ENCODE measurements at regions not wholly inside any gene's neighbourhood (a gene's known extent, or its start where the extent isn't known, plus 50 kb on each side); places are given as distances from the start of the nearest gene placed in this dataset.

DNA sequence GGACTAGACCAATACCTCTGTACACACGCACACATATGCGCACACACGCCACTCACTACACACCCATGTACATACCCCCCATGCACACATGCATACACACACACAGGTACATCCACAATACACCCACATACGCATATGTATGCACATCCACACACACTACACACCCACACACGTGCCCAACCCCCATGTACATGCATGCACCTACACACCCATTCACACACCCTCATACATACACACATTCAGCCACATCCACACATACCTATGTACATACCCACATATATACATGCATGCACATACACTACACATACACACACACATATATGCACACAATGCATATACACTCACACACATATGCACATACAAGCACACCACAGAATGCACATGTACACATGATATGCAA lies 107.1 kb downstream of the GADD45G start (continued):
- TF ChIP-seq RNF2 (IDR thresholded peaks at IDR 0.05; ENCODE audit: borderline replicate concordance, low read depth, low read length, missing control alignments, poor library complexity, severe bottlenecking) (no peak), JUN (IDR thresholded peaks at IDR 0.05; ENCODE audit: low read depth, low read length) (no peak), SP1 (IDR thresholded peaks at IDR 0.05; ENCODE audit: low read depth, low read length) (no peak), BACH1 (IDR thresholded peaks at IDR 0.05; ENCODE audit: low read length) (no peak)

Measured in H1 (cell line).